ENCODE measurements at regions not wholly inside any gene's neighbourhood (a gene's known extent, or its start where the extent isn't known, plus 50 kb on each side); places are given as distances from the start of the nearest gene placed in this dataset.

- TF ChIP-seq CTCF (IDR thresholded peaks at IDR 0.05) (no peak), POLR2AphosphoS5 (IDR thresholded peaks at IDR 0.05; ENCODE audit: low read depth, low read length) (no peak), GABPA (IDR thresholded peaks at IDR 0.05; ENCODE audit: low read depth) (no peak), EZH2phosphoT487 (IDR thresholded peaks at IDR 0.05; ENCODE audit: borderline replicate concordance, low read depth) (no peak), ELF1 (IDR thresholded peaks at IDR 0.05) (no peak), EP300 (IDR thresholded peaks at IDR 0.05; ENCODE audit: borderline replicate concordance in 1 of 2, low read depth in 1 of 2, low read length in 1 of 2) (no peak), PBX3 (IDR thresholded peaks at IDR 0.05) (no peak), USF2 (IDR thresholded peaks at IDR 0.05; ENCODE audit: borderline replicate concordance, low read depth, low read length) (no peak), SIN3A (IDR thresholded peaks at IDR 0.05; ENCODE audit: borderline replicate concordance, low read depth, low read length) (no peak), FOXM1 (IDR thresholded peaks at IDR 0.05; ENCODE audit: low read depth) (no peak), SMC3 (IDR thresholded peaks at IDR 0.05; ENCODE audit: low read depth, low read length) (no peak), CHD2 (IDR thresholded peaks at IDR 0.05; ENCODE audit: low read length, partially characterized antibody) (no peak), JUND (IDR thresholded peaks at IDR 0.05) (no peak)
Measured at GRCh38 chr9:100856238-100856637, 172.3 kb upstream of the PLPPR1 start.

All from SK-N-SH (cell line).